ENCODE measurements at regions not wholly inside any gene's neighbourhood (a gene's known extent, or its start where the extent isn't known, plus 50 kb on each side); places are given as distances from the start of the nearest gene placed in this dataset.
"Not testable (repeated sequence)": the region's sequence is repeated elsewhere in the genome, so short reads cannot be mapped to it uniquely, and the experiment has no call there.

- DNase-seq: no peak
These were observed 89.2 kb upstream of the ARID1B start for GRCh38 chr6:156687789-156688619.

- DNase-seq: peak; percentile 75
These were observed 90.0 kb upstream of the ARID1B start for GRCh38 chr6:156686995-156687788.

- DNase-seq: no peak
These were observed 90.7 kb upstream of the ARID1B start for GRCh38 chr6:156686301-156686994.

GRCh38 chr6:156685823-156686222, 91.4 kb upstream of the ARID1B start:
- no peak for DNase-seq

- no peak for DNase-seq
These were observed 93.4 kb upstream of the ARID1B start for GRCh38 chr6:156683821-156684220.

GRCh38 chr6:156676721-156677120, 100.5 kb upstream of the ARID1B start:
- no peak for DNase-seq

GRCh38 chr6:156674197-156674596, 103.0 kb upstream of the ARID1B start:
- DNase-seq: no peak

GRCh38 chr6:156670097-156670496, 107.1 kb upstream of the ARID1B start:
- DNase-seq: not testable (repeated sequence)

GRCh38 chr6:156662025-156662445, 115.1 kb upstream of the ARID1B start:
- DNase-seq: no peak

- DNase-seq: no peak
These were observed 116.8 kb upstream of the ARID1B start for GRCh38 chr6:156660389-156660788.

- DNase-seq: no peak
These were observed 117.4 kb upstream of the ARID1B start for GRCh38 chr6:156659822-156660198.

- no peak for DNase-seq
These were observed 118.0 kb upstream of the ARID1B start for GRCh38 chr6:156658966-156659821.

- no peak for DNase-seq
These were observed 118.8 kb upstream of the ARID1B start for GRCh38 chr6:156658186-156658965.

GRCh38 chr6:156657296-156657695, 119.9 kb upstream of the ARID1B start:
- no peak for DNase-seq

- no peak for DNase-seq
These were observed 122.0 kb upstream of the ARID1B start for GRCh38 chr6:156654919-156655918.

- DNase-seq: no peak
These were observed 124.9 kb upstream of the ARID1B start for GRCh38 chr6:156652231-156652750.

- DNase-seq: no peak
These were observed 125.7 kb upstream of the ARID1B start for GRCh38 chr6:156651486-156651885.

- no peak for DNase-seq
These were observed 126.2 kb upstream of the ARID1B start for GRCh38 chr6:156650896-156651390.

GRCh38 chr6:156648616-156649015, 128.6 kb upstream of the ARID1B start:
- DNase-seq: no peak

- no peak for DNase-seq
These were observed 129.2 kb upstream of the ARID1B start for GRCh38 chr6:156647991-156648390.
